Kidney (tissue), 13 donors: ENCODE measurements at regions not wholly inside any gene's neighbourhood (a gene's known extent, or its start where the extent isn't known, plus 50 kb on each side); places are given as distances from the start of the nearest gene placed in this dataset.
A peak's percentile ranks its signal among the peaks of the same experiment; 100 is the strongest.

Source experiments
- DNase-seq, 5 donors: peaks; one replicate each; pipeline ENCODE4 v3.0.0-alpha.2; 2013 to 2020
- FAIRE-seq: peaks from 2 replicates; lab custom pipeline; 2012; peaks lifted over from hg19 to GRCh38; lab: Jason Lieb, UNC
- H3K27ac ChIP-seq, 2 donors: one replicate each; pipeline ENCODE4 v1.7.0; 2013; ENCODE audit warnings: low read depth in 2 of 2, low read length in 2 of 2, inconsistent platforms in 1 of 2
- H3K27me3 ChIP-seq: one replicate; pipeline ENCODE4 v1.7.1; 2013; ENCODE audit warnings: low read length, inconsistent platforms; ENCODE audit not compliant: control insufficient read depth, insufficient read depth
- H3K36me3 ChIP-seq, 3 donors: one replicate each; pipeline versions ENCODE4 v1.7.0 to v1.7.1; 2013; ENCODE audit warnings: low read length in 3 of 3, control low read depth in 1 of 3, inconsistent platforms in 1 of 3; ENCODE audit not compliant: insufficient read depth in 3 of 3, control insufficient read depth in 2 of 3
- H3K4me1 ChIP-seq, 3 donors: one replicate each; pipeline versions ENCODE4 v1.7.0 to v1.7.1; 2013; ENCODE audit warnings: low read length in 3 of 3, inconsistent platforms in 1 of 3, low read depth in 1 of 3; ENCODE audit not compliant: control insufficient read depth in 2 of 3, insufficient read depth in 2 of 3
- H3K4me3 ChIP-seq, 3 donors: one replicate each; pipeline versions ENCODE4 v1.7.0 to v1.8.1; 2013; ENCODE audit warnings: low read length in 3 of 3, control low read depth in 1 of 3, inconsistent platforms in 1 of 3
- H3K9ac ChIP-seq, 3 donors: one replicate each; pipeline versions ENCODE4 v1.7.0 to v1.7.1; 2013; ENCODE audit warnings: low read length in 3 of 3, control low read depth in 1 of 3, inconsistent platforms in 1 of 3
- H3K9me3 ChIP-seq, 3 donors: one replicate each; pipeline versions ENCODE4 v1.7.0 to v1.7.1; 2013; ENCODE audit warnings: low read length in 3 of 3, control low read depth in 1 of 3, inconsistent platforms in 1 of 3; ENCODE audit not compliant: control insufficient read depth in 2 of 3, insufficient read depth in 1 of 3
- intact Hi-C: fragments of 100-400 bp; cut with DNase I; formaldehyde crosslinking; loops from one replicate; pipeline ENCODE4 v1.11.1; 2022
- TF ChIP-seq, protein P1 (sequence below): IDR thresholded peaks from 3 replicates; pipeline ENCODE4 v1.5.1; 2012; ENCODE audit warnings: mild to moderate bottlenecking, moderate library complexity, borderline replicate concordance; ENCODE audit not compliant: insufficient read depth; ENCODE audit errors: extremely low read depth
- donor health status: control.
- donor health status: control.
- donor health status: control.
- donor health status: control.
- donor health status: control.
- donor health status: DM: yes; HTN: yes; CAD: no.
- donor health status: Normal renal cell carcinoma (clear cell type).

DNA sequence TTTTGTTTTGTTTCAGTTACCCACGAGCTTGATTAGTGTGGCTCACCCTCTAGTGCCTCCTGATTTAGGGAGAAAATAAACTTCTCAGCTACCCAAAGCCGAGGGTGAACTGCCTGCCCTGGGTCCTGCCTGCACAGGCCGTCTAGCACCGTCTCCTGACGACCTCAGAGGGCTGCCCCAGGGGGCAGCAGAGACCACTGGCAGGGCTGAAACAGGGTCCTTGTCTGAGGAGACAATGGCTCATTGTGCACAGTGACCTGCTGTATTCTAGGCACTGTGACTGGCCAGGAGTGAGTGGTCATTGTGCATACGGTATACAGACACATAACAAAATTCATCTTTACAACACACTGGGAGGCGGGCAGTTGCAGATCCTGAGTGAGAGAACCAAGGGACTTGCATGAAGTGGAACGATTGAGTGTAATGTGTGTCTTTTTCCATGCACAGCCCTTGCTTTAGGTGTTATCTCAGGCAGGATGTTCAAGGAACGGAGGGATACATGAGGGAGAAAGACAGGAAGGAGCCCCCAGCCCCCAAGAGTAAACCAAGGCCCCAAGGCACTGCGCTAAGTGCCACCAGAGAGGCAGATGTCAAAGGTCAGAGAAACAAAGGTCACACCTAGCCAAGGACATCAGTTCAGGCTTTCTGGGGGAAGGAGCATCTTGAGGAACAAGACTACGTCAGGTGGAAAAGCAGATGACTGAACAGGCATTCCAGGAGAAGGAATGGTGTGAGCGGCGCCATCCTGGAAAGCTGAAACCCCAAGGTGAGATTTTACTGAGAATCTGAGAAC lies 421.3 kb downstream of the LPIN1 start:
- TF ChIP-seq, protein P1, sequence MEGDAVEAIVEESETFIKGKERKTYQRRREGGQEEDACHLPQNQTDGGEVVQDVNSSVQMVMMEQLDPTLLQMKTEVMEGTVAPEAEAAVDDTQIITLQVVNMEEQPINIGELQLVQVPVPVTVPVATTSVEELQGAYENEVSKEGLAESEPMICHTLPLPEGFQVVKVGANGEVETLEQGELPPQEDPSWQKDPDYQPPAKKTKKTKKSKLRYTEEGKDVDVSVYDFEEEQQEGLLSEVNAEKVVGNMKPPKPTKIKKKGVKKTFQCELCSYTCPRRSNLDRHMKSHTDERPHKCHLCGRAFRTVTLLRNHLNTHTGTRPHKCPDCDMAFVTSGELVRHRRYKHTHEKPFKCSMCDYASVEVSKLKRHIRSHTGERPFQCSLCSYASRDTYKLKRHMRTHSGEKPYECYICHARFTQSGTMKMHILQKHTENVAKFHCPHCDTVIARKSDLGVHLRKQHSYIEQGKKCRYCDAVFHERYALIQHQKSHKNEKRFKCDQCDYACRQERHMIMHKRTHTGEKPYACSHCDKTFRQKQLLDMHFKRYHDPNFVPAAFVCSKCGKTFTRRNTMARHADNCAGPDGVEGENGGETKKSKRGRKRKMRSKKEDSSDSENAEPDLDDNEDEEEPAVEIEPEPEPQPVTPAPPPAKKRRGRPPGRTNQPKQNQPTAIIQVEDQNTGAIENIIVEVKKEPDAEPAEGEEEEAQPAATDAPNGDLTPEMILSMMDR = no peak
- Histone ChIP-seq H3K27ac (no peak overlapping the region), H3K9ac (no peak overlapping the region), H3K4me1 (peaks cover 5 to 14% (median 7%) of the 10 kb centered on the region in 3 donors), H3K27me3 (no peaks in the 10 kb centered on the region), H3K4me3 (no peak overlapping the region), H3K36me3 (no peaks in the 10 kb centered on the region), H3K9me3 (no peaks in the 10 kb centered on the region)
- DNase-seq = peak in 3 of 5 donors; percentile 53 to 63 (median 55)
- no peak for FAIRE-seq
- intact Hi-C loops = no loop called here

GRCh38 chr2:12168354-12168753 lies 421.9 kb downstream of the LPIN1 start:
- no peak overlapping the region for H3K4me3 ChIP-seq
- H3K36me3 ChIP-seq = no peaks in the 10 kb centered on the region
- H3K9ac ChIP-seq = peak overlapping the region in 1 of 3 donors; percentile 63
- TF ChIP-seq, protein P1 = no peak
- H3K4me1 ChIP-seq = peaks cover 5 to 14% (median 7%) of the 10 kb centered on the region in 3 donors
- H3K9me3 ChIP-seq = no peaks in the 10 kb centered on the region
- no peak for DNase-seq
- H3K27me3 ChIP-seq = no peaks in the 10 kb centered on the region
- intact Hi-C loops = no loop called here
- FAIRE-seq = no peak
- H3K27ac ChIP-seq = peak overlapping the region; percentile 47 to 86

- Histone ChIP-seq H3K27me3 (no peaks in the 10 kb centered on the region), H3K9ac (peak overlapping the region in 1 of 3 donors; percentile 63), H3K9me3 (no peaks in the 10 kb centered on the region), H3K36me3 (no peaks in the 10 kb centered on the region), H3K4me3 (no peak overlapping the region), H3K4me1 (peaks cover 5 to 14% (median 7%) of the 10 kb centered on the region in 3 donors), H3K27ac (peak overlapping the region; percentile 47 to 86)
- DNase-seq (peak in 3 of 5 donors; percentile 56 to 89 (median 81)), FAIRE-seq (peak; percentile 6)
- intact Hi-C loops = no loop called here
- TF ChIP-seq, protein P1 = no peak
Observed at GRCh38 chr2:12168791-12169388, 422.5 kb downstream of the LPIN1 start.
